Stimulated activated memory B cell treated with anti-CD40 and anti-IgM and Interleukin-4, amounts not matched to agents 10 μg/mL and 1 μg/mL and 100 μg/mL, for 72 hours (primary cell): ENCODE measurements at regions not wholly inside any gene's neighbourhood (a gene's known extent, or its start where the extent isn't known, plus 50 kb on each side); places are given as distances from the start of the nearest gene placed in this dataset.

Experiments used
- ATAC-seq: fragments of 150-1000 bp; cut with Tn5 transposase; 2 replicates; pipeline ENCODE4 v1.10.0; 2021
- H3K27ac Mint-ChIP-seq: one replicate; pipeline ENCODE4 v1.8.0; 2022; ENCODE audit warnings: mild to moderate bottlenecking, mixed read lengths
- H3K27me3 Mint-ChIP-seq: one replicate; pipeline ENCODE4 v1.8.0; 2022; ENCODE audit warnings: mixed read lengths
- H3K36me3 Mint-ChIP-seq: one replicate; pipeline ENCODE4 v1.8.0; 2022; ENCODE audit warnings: mixed read lengths
- H3K4me1 Mint-ChIP-seq: one replicate; pipeline ENCODE4 v1.8.0; 2022; ENCODE audit warnings: mixed read lengths
- H3K4me3 Mint-ChIP-seq: one replicate; pipeline ENCODE4 v1.8.0; 2022; ENCODE audit warnings: mild to moderate bottlenecking, moderate library complexity, mixed read lengths
- H3K9me3 Mint-ChIP-seq: one replicate; pipeline ENCODE4 v1.8.0; 2022; ENCODE audit warnings: mixed read lengths

GRCh38 chr7:45459476-45459875 lies 114.7 kb upstream of the ADCY1 start:
- ATAC-seq: no peak
- no peaks in the 10 kb centered on the region for H3K4me1 Mint-ChIP-seq
- H3K27ac Mint-ChIP-seq: no peak overlapping the region
- H3K27me3 Mint-ChIP-seq: peaks cover 22% of the 10 kb centered on the region
- H3K4me3 Mint-ChIP-seq: no peak overlapping the region
- no peaks in the 10 kb centered on the region for H3K36me3 Mint-ChIP-seq
- H3K9me3 Mint-ChIP-seq: peaks cover 3% of the 10 kb centered on the region

GRCh38 chr7:45460379-45460778 lies 113.8 kb upstream of the ADCY1 start:
- no peak overlapping the region for H3K27ac Mint-ChIP-seq
- peaks cover 13% of the 10 kb centered on the region for H3K27me3 Mint-ChIP-seq
- no peaks in the 10 kb centered on the region for H3K4me1 Mint-ChIP-seq
- no peaks in the 10 kb centered on the region for H3K36me3 Mint-ChIP-seq
- ATAC-seq: no peak
- H3K9me3 Mint-ChIP-seq: peaks cover 3% of the 10 kb centered on the region
- no peak overlapping the region for H3K4me3 Mint-ChIP-seq

GRCh38 chr7:45461026-45461425 lies 113.1 kb upstream of the ADCY1 start:
- Mint-ChIP-seq H3K4me3 (no peak overlapping the region), H3K27me3 (peaks cover 7% of the 10 kb centered on the region), H3K9me3 (peaks cover 3% of the 10 kb centered on the region), H3K36me3 (no peaks in the 10 kb centered on the region), H3K4me1 (no peaks in the 10 kb centered on the region), H3K27ac (no peak overlapping the region)
- ATAC-seq: no peak

GRCh38 chr7:45469103-45469502 lies 105.1 kb upstream of the ADCY1 start:
- Mint-ChIP-seq H3K27me3 (peaks cover 41% of the 10 kb centered on the region), H3K4me1 (no peaks in the 10 kb centered on the region), H3K4me3 (no peak overlapping the region), H3K9me3 (no peaks in the 10 kb centered on the region), H3K36me3 (no peaks in the 10 kb centered on the region), H3K27ac (no peak overlapping the region)
- no peak for ATAC-seq

GRCh38 chr7:45470031-45470430 lies 104.1 kb upstream of the ADCY1 start:
- Mint-ChIP-seq H3K27me3 (peaks cover 41% of the 10 kb centered on the region), H3K36me3 (no peaks in the 10 kb centered on the region), H3K27ac (no peak overlapping the region), H3K4me1 (no peaks in the 10 kb centered on the region), H3K4me3 (no peak overlapping the region), H3K9me3 (no peaks in the 10 kb centered on the region)
- no peak for ATAC-seq

GRCh38 chr7:45479781-45480180 lies 94.4 kb upstream of the ADCY1 start:
- no peak for ATAC-seq
- no peaks in the 10 kb centered on the region for H3K27me3 Mint-ChIP-seq
- H3K4me3 Mint-ChIP-seq: no peak overlapping the region
- no peaks in the 10 kb centered on the region for H3K36me3 Mint-ChIP-seq
- no peaks in the 10 kb centered on the region for H3K4me1 Mint-ChIP-seq
- H3K9me3 Mint-ChIP-seq: peaks cover 3% of the 10 kb centered on the region
- H3K27ac Mint-ChIP-seq: no peak overlapping the region

- H3K27ac Mint-ChIP-seq: no peak overlapping the region
- H3K36me3 Mint-ChIP-seq: no peaks in the 10 kb centered on the region
- H3K4me3 Mint-ChIP-seq: no peak overlapping the region
- no peaks in the 10 kb centered on the region for H3K4me1 Mint-ChIP-seq
- no peaks in the 10 kb centered on the region for H3K27me3 Mint-ChIP-seq
- ATAC-seq: no peak
- H3K9me3 Mint-ChIP-seq: no peaks in the 10 kb centered on the region
Observed at GRCh38 chr7:45482451-45482850, 91.7 kb upstream of the ADCY1 start.

- no peaks in the 10 kb centered on the region for H3K27me3 Mint-ChIP-seq
- no peak for ATAC-seq
- H3K36me3 Mint-ChIP-seq: no peaks in the 10 kb centered on the region
- H3K4me1 Mint-ChIP-seq: no peaks in the 10 kb centered on the region
- H3K4me3 Mint-ChIP-seq: no peak overlapping the region
- H3K9me3 Mint-ChIP-seq: no peaks in the 10 kb centered on the region
- H3K27ac Mint-ChIP-seq: no peak overlapping the region
Observed at GRCh38 chr7:45484094-45484493, 90.1 kb upstream of the ADCY1 start.

GRCh38 chr7:45486575-45486974 lies 87.6 kb upstream of the ADCY1 start:
- no peak for ATAC-seq
- Mint-ChIP-seq H3K9me3 (peaks cover 8% of the 10 kb centered on the region), H3K27me3 (no peaks in the 10 kb centered on the region)

GRCh38 chr7:45494885-45495284 lies 79.3 kb upstream of the ADCY1 start:
- H3K27ac Mint-ChIP-seq: no peak overlapping the region
- H3K27me3 Mint-ChIP-seq: peaks cover 45% of the 10 kb centered on the region
- H3K36me3 Mint-ChIP-seq: peaks cover 6% of the 10 kb centered on the region
- no peaks in the 10 kb centered on the region for H3K4me1 Mint-ChIP-seq
- ATAC-seq: no peak
- H3K4me3 Mint-ChIP-seq: no peak overlapping the region
- peaks cover 16% of the 10 kb centered on the region for H3K9me3 Mint-ChIP-seq

More at GRCh38 chr7:45486575-45486974, 87.6 kb upstream of the ADCY1 start:
- H3K36me3 Mint-ChIP-seq: no peaks in the 10 kb centered on the region
- H3K4me3 Mint-ChIP-seq: no peak overlapping the region
- no peaks in the 10 kb centered on the region for H3K4me1 Mint-ChIP-seq
- H3K27ac Mint-ChIP-seq: no peak overlapping the region

- Mint-ChIP-seq H3K27ac (no peak overlapping the region), H3K27me3 (peaks cover 52% of the 10 kb centered on the region), H3K9me3 (peaks cover 12% of the 10 kb centered on the region), H3K4me3 (no peak overlapping the region), H3K4me1 (no peaks in the 10 kb centered on the region), H3K36me3 (peaks cover 6% of the 10 kb centered on the region)
- ATAC-seq: no peak
Observed at GRCh38 chr7:45495618-45496017, 78.5 kb upstream of the ADCY1 start.

GRCh38 chr7:45500257-45500656 lies 73.9 kb upstream of the ADCY1 start:
- no peak overlapping the region for H3K27ac Mint-ChIP-seq
- no peak for ATAC-seq
- H3K4me1 Mint-ChIP-seq: no peaks in the 10 kb centered on the region
- no peak overlapping the region for H3K4me3 Mint-ChIP-seq
- no peaks in the 10 kb centered on the region for H3K36me3 Mint-ChIP-seq
- peaks cover 7% of the 10 kb centered on the region for H3K9me3 Mint-ChIP-seq
- peaks cover 32% of the 10 kb centered on the region for H3K27me3 Mint-ChIP-seq

- Mint-ChIP-seq H3K36me3 (peaks cover 7% of the 10 kb centered on the region), H3K27me3 (peaks cover 20% of the 10 kb centered on the region), H3K4me3 (no peak overlapping the region), H3K9me3 (peaks cover 20% of the 10 kb centered on the region), H3K27ac (no peak overlapping the region), H3K4me1 (no peaks in the 10 kb centered on the region)
- ATAC-seq: no peak
Observed at GRCh38 chr7:45501791-45502190, 72.4 kb upstream of the ADCY1 start.

- H3K4me3 Mint-ChIP-seq: no peak overlapping the region
- H3K9me3 Mint-ChIP-seq: peaks cover 32% of the 10 kb centered on the region
- no peaks in the 10 kb centered on the region for H3K4me1 Mint-ChIP-seq
- H3K36me3 Mint-ChIP-seq: peaks cover 7% of the 10 kb centered on the region
- no peaks in the 10 kb centered on the region for H3K27me3 Mint-ChIP-seq
- no peak for ATAC-seq
- no peak overlapping the region for H3K27ac Mint-ChIP-seq
Observed at GRCh38 chr7:45506059-45506458, 68.1 kb upstream of the ADCY1 start.

- Mint-ChIP-seq H3K27ac (no peak overlapping the region), H3K4me1 (no peaks in the 10 kb centered on the region), H3K9me3 (peaks cover 32% of the 10 kb centered on the region), H3K27me3 (no peaks in the 10 kb centered on the region), H3K4me3 (no peak overlapping the region), H3K36me3 (peaks cover 7% of the 10 kb centered on the region)
- no peak for ATAC-seq
Observed at GRCh38 chr7:45509222-45509621, 64.9 kb upstream of the ADCY1 start.

- no peaks in the 10 kb centered on the region for H3K36me3 Mint-ChIP-seq
- peaks cover 11% of the 10 kb centered on the region for H3K9me3 Mint-ChIP-seq
- no peak overlapping the region for H3K4me3 Mint-ChIP-seq
- H3K4me1 Mint-ChIP-seq: no peaks in the 10 kb centered on the region
- no peak for ATAC-seq
- no peak overlapping the region for H3K27ac Mint-ChIP-seq
- peaks cover 16% of the 10 kb centered on the region for H3K27me3 Mint-ChIP-seq
Observed at GRCh38 chr7:45511721-45512597, 62.2 kb upstream of the ADCY1 start.
